RKO (cell line): ENCODE measurements at regions not wholly inside any gene's neighbourhood (a gene's known extent, or its start where the extent isn't known, plus 50 kb on each side); places are given as distances from the start of the nearest gene placed in this dataset.
"Not testable (repeated sequence)": the region's sequence is repeated elsewhere in the genome, so short reads cannot be mapped to it uniquely, and the experiment has no call there.

Experiments
- DNase-seq: peaks from one replicate; pipeline ENCODE4 v3.0.0-alpha.2; 2016; ENCODE audit warnings: low spot score

DNA sequence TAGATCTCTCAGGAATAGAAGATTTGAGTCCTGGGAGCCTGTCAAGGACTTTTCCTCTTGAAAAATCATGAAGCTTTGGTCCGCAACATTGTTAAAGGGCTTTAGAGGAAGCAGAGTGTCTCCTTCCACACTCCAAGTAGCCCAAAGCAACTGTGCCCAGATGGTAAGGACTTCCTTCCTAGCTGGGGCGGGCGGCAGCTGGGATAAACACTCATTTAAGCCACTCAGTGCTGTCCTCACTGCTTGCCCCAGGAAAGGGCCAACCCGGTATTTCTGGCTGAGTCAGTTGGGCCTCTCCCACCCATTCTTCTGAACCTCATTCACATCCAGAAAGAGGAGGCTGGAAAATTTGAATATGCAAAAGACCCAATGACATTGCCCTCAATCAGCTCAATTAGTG lies 144.3 kb downstream of the CHIC2 start:
- no peak for DNase-seq

DNA sequence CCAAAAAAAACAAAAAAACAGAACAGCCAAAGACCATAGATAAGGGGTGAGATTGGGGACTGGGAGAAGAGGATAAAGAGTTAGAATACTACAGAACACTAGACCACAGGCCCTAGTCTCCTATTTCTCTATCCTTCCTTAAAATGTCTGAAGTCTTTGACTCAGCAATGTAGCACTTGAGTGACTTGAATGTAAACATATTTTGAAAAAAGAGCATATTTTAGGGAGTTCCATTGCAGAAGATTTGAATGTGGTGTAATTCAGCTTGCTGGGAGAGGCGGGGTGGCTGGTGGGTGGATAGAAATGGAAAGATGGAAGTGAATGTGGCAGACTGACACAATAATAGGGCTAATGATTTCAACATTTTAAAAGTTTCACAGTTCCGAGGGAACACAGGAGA lies 144.9 kb downstream of the CHIC2 start:
- no peak for DNase-seq

DNA sequence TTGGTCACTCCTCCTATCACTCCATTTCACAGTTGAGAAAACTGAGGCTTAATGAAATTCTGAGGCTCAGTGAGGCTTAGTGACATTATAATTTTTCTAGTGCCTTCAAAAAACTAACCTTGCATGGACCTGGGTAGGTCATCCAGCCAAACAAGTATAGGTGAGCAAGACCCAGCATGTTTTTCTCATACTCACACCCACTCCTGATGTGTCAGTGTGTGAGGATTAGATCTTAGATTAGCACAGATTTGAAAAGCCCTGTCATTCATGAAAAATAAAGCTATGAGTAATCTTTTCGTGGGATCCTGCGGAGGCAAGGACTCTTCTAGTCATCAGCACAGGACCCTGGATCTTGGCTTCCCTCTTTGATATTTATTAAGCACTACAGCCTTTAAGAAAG lies 146.7 kb downstream of the CHIC2 start:
- DNase-seq: peak; percentile 49

DNA sequence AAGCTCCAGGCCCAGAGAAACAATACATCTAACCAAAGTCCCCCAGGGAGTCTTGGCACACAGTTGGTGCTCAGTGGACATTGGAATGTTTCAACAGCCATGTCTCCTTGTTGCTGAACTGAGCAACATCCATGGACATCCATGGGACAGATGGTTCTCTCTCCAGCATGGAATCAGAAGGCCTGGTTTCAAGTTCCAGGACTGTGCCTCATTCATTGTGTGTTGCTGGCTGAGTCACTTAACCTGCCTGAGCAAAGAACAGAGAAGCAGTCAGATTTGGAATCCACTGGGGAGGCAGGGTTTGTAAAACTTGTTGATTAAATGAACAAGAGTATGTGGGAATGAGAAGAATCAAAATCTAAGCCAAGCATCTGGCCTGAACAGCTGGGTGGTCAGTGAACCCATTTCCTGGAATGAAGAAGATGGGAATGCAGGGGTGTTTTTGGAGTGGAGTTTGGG lies 147.9 kb downstream of the CHIC2 start:
- DNase-seq: no peak

DNA sequence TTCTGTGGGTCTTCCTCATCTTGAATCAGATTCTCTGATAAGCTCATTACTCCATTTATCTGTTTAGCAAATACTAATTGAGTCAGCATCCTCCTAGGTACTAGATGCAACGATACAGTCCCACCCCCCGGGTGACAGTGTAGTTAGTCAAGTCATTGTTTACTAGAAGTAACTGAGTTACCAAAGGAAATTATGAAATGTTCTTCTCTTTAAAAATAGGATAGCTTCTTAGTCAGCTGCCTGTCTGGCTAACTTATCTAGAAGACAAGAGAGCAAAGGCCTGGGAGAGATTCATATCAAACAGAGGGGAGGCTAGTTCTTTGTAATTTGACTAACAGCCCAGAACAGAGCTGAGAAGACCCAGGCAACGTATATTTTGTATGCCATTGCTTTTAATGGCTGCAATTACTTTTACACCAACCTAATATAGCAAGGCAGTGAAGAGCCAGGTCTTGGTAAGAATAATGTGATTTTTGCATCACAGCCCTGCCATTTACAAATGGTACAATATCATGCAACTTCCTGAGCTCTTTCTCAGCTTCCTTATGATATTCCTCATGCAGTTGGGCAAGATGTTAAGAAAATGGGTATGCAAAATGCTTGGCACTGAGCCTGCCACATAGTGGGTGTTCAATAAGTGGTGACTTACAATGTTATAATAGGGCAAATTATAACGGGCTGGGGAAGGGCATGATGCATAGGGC lies 149.9 kb downstream of the CHIC2 start:
- DNase-seq: peak; percentile 87

DNA sequence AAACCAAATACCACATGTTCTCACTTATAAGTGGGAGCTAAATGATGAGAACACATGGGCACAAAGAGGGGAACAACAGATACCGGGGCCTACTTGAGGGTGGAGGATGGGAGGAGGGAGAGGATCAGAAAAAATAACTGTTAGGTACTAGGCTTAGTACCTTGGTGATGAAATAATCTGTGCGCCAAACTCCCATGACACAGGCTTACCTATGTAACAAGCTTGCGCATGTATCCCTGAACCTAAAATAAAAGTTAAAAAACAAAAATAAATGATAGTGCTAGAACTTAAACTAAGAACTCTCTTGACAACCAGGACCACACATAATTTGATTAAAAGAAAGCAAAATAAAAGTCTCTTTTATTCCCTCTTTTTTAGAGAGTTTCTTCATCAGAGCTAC lies 150.6 kb downstream of the CHIC2 start:
- DNase-seq: no peak

DNA sequence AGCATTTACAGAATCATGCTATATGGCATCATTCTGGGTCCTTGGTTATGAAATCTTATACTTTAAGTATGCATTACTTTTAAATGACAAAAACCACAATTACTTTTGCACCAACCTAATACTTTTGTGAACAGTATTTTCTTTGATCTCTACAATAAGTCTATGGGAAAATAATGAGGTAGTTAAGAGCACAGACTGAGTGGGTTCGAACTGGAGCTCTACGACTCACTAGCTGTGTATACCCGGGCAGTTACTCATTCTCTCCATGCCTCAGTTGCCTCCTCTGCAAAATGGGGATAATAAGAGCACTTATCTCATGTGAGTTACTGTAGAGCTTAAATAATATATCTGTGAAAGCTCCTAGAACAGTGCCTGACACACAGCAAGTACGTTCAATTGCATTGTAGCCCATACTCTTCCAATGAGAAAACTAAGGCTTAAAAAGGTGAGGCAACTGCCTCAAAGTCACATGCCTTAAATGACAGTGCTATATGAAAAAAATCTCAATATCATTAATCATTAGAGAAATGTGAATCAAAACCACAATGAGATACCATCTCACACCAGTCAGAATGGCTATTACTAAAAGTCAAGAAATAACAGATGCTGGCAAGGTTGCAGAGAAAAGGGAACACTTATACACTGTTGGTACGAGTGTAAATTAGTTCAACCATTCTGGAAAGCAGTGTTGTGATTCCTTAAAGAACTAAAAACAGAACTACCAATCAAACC lies 151.5 kb downstream of the CHIC2 start:
- no peak for DNase-seq

DNA sequence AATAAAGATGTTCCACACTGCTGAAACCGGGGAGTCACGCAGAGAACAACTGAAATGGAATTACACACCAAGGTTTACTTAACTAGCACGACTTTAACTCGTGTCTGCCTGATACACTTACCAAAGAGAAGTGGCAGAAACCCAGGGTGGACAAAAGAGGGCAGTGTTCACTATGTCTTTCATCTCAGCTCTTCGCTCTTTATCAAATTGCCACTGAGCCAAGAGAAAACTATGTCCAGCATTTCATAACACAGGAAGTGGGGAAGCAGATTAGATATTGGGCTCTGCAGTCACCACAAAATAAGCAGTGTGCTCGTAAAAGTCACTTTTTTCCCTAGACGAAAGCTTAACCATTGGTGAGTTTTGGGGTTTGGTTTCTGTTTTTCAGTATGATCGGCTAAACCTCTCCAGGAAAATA lies 155.7 kb downstream of the CHIC2 start:
- DNase-seq: peak; percentile 95

DNA sequence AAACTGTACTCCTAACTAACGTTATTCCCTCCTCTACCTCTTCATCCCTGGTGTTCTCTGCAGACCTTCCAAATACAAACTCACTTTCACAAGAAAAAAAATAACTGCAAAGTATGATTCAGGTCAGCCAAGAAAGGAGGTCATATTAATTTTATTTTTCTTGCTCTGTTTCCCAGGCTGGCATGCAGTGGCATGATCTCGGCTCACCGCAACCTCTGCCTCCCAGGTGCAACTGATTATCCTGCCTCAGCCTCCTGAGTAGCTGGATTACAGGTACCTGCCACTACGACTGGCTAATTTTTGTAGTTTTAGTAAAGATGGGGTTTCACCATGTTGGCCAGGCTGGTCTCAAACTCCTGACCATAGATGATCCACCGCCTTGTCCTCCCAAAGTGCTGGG lies 156.6 kb downstream of the CHIC2 start:
- no peak for DNase-seq

DNA sequence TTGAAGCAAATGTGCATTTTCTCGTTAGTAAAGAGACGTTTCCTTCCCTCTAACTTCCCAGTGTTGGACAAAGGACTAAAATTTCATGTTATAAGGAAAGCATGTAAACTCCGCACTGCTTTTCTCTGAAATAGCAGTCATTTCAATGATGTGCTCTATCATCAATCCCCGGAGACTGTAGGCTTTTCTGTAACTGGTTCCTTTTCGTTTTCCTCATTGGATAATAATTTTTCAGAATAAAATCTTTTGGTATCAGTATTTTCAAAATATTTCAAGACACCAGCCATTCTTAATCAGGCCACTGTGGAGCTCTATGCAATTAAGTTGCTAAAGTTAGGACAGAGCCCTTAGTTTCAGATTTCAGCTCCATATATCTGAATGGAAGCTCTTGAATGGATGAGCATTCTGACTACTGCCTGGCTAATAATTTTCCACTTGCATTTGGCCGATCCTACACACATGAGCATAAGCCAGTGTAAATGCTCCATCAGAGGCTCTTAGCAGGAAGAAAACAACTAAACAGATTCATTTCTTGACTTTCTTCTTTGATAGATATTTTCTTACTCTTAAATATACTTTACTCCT lies 157.7 kb downstream of the CHIC2 start:
- no peak for DNase-seq

DNA sequence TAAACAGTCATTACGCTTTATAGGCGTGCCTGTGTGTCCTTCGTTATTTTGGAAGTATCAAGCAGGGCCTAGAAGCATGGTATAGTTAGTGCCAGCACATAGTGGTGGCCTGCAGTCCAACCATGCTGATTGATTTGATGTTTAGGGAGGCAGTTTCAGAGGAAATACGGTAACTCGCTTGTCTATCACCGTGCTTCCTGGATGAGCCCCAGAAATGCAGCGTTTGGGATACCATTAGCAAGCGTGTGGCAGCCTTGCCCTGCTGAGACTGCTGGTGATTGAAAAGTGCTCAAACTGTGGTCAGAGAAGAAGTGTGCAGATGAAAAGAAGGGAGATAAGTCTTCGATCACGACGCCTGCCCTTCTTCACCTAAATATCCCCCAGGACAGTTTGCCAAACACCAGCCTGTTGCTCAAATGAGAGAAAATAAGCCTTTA lies 158.4 kb downstream of the CHIC2 start:
- peak; percentile 84 for DNase-seq

DNA sequence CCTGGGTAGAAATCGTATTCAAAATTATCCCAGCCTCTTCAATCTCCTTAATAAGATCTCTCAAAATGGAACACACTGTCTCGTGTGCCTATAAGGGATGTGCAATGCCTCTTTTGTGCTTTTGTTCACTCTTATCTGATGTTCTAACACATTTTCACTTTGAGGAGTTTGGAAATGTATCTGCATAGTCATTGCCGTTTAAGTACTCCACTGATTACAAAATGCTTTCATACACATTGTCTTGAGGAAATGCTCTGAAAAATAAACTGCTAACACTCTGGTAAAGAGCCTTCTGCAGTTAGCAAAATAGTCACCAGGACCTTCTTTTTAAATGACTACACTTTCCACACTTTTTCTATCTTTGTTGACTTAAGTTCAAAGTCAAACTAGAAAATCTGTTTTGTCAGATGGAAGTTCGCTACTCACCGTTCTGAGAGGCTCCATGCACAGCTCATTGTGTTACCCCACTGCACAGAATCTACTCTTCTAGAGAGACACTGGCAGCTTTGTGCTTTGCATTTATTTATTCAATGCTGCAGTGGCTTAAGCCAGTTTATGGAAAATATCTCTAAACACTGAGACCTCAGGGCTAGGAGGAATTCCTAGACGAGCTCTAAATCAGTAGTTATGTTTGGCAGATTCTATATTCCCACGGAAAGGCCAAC lies 159.0 kb downstream of the CHIC2 start:
- no peak for DNase-seq

DNA sequence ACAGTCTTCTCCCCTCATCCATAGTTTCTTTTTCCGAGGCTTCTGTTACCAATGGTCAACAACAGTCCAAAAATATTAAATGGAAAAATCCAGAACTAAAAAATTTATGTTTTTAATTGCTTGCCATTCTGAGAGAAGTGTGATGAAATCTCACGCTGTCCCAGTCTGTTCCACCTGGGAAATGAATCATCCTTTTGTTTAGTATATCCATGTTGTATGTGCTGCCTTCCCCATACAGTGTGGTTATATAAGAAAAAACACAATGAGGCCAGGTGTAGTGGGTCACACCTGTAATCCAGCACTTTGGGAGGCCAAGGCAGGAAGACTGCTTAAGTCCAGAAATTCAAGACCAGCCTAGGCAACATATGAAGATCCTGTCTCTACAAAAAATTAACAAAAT lies 161.6 kb downstream of the CHIC2 start:
- DNase-seq: no peak

DNA sequence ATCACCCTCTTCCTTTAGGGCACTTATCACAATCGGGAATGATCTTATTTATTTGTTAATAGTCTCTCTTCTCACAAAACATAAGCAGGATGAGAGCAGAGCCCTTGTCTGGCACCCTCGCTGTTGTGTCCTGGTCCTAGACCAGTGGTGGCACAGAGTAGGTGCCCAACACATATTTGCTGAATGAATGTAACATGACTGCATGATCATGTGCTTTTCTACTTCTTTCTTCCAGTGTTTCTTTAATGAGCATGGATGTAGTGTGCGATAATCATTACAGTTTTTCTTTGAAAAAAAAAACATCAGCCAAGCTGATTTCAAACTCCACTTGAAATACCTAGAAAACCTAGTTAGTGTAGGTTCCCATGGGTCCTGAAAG lies 164.1 kb downstream of the CHIC2 start:
- DNase-seq: no peak

DNA sequence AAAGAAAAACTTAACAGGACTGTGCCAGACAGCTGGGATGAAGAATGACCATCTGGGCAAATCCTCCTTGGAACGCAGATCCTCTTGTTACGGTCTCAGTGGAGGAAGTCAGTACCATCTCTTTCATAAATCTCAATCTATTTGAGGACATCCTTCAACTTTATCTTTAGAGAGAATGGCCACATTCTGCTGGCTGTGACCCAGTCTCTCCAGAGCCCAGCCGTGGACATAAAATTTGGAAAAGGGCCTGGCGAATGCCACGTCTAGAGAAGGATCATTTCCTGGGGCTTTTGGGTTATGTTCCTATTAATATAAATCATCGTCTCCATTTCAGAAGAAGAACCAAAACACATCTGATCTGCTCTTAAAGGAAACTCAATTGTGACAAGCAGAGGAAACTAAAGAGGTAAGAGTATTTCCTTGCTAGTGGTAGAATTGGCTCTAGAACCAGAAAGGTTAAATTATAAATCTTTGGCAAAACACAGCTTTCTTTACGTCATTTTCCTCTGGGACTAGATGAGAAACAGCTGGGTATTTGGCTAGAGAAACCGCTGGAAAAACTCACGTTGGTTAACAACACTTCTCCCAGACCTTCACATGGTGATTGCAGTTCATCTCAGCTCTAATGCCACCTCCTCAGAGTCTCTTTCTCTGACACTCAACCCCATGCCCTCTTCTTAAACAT lies 164.7 kb downstream of the CHIC2 start:
- no peak for DNase-seq

DNA sequence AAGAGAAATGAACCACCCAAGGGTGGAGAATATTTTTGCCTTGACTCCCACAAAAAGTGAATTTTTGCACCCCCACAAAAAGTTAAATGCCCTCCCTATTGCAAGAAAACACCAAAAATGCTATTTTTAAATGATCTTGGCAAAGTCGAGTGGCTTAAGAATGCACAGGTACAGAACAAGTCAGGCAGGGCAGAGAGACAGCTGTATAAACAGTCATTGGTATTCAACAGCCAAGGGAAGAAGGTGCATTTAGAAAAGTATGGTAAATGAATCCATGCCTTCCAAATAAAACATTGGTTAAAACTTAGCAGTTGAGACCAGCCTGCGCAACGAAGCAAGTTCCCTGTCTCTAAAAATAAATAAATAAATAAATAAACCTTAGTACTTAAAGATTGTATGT lies 169.3 kb downstream of the CHIC2 start:
- DNase-seq: no peak

DNA sequence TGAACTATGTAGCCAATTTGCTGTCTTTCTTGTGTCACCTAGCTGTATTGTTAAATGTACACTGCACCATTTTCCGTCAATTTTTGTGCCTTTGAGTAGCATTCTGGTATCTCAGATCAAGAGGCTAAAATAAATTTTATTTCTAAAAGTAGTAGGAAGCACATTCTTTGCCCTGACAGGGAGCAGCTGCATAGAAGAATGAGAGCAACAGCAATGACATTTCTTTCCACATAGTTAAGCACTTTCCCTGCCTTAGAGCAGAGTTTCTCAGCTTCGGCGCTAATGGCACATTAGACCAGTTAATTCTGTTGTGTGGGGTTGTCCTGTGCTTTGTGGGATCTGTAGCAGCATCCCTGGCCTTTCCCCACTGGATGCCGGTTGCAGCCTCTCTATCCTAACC lies 173.9 kb downstream of the CHIC2 start:
- no peak for DNase-seq

DNA sequence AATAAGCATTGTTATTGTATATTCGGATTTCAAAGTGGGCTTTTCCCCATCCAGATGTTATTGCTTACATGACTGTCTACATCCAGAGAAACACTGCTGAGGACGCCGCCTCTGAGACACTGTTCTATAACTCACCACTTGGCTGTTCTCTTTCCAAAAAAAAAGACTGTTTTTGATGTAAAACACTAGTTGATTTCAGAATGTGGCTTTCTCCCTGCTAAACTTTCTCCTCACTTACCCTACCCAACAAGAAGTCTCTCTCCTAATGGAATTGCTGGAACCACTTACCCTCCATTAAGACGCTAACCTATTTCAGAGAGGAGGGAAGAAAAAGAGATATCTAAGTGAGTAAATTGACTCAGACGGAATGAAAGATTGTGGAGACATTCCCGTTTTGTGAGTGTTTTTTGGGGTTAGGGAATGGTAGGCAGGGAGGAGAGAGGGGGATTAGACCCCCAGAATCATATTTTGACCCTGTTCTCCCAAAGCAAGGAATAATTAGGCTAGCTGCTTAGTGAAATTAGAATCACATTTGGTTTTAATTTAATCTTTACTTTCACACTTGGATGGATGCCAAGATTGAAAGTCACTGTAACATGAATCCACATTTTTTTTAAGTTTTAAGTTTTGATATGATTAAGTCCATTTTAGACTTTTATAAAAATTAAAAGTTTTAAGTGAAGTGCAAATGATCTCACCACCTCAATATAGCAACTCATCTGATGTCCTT lies 174.9 kb downstream of the CHIC2 start:
- DNase-seq: no peak

DNA sequence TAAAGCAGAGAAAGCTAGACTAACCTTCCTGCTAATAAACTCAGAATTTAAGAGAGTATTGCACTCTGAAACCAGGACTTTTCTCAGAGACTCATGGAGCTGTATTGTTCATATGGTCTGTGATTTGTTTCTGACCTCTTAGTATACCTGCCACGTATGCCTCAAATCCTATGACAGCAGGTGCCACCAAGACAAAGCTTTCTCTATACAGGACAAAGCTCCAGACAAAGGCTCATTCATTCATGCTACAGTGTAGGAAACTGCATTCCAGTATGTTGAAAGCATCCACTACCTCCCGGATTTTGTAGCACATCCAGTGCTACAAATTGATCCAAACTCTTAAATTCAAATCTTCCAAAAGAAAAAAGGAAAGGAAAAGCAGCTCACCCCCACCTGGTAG lies 178.3 kb downstream of the CHIC2 start:
- DNase-seq: no peak

DNA sequence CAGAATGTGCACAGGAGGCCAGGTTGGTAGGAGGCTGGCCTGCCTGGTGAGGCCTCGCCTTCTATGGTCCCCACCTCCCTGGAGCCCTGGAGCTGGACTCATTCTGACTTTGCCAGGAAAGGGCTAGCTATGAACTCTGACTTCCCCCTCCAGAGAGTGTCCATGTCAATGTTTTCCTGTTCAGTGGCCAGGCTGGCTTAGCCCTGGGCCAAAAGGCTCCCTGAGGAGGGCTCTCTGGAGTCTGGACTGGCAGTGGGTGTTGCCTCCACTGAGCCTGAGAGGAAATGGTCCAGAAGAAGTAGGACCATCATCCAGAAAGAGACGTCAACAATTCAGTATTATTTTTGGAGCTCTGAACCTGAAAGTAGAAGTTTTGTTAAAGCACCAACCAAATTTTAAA lies 178.7 kb downstream of the CHIC2 start:
- DNase-seq: no peak

DNA sequence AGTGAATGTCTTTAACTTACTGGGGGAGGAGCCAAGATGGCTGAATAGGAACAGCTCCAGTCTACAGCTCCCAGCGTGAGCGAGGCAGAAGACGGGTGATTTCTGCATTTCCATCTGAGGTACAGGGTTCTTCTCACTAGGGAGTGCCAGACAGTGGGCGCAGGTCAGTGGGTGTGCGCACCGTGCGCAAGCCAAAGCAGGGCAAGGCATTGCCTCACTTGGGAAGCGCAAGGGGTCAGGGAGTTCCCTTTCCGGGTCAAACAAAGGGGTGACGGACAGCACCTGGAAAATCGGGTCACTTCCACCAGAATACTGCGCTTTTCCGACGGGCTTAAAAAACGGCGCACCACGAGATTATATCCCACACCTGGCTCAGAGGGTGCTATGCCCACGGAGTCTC lies 187.3 kb downstream of the CHIC2 start:
- DNase-seq: not testable (repeated sequence)

DNA sequence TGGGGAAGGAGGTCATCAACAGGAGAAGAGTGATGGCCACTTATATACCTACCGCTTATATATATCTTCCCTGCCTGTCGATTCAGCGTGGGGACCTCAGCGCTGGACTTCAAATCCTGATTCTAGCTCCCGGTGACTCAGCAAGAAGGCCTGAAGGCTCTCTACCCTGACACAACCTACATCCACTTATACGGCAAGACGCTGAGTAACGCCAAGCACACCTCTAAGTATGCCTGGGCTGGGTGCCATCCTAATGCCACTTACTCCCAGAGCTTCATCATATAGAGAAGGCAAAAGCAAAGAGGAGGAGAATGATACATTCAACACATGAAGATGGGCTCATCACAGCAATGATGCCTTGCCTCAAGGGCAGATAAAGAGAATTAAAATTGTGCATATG lies 198.3 kb downstream of the CHIC2 start:
- no peak for DNase-seq
